Pancreas (tissue), 10 donors: ENCODE measurements at regions not wholly inside any gene's neighbourhood (a gene's known extent, or its start where the extent isn't known, plus 50 kb on each side); places are given as distances from the start of the nearest gene placed in this dataset.
"Not testable (repeated sequence)": the region's sequence is repeated elsewhere in the genome, so short reads cannot be mapped to it uniquely, and the experiment has no call there.

Source experiments
- ATAC-seq, 4 donors: fragments of 200-7000 bp; cut with Tn5 transposase; one replicate each; pipeline versions ENCODE4 v1.8.0 to v1.9.1; 2020; ENCODE audit warnings: mild to moderate bottlenecking in 4 of 4, moderate library complexity in 4 of 4
- DNase-seq, 6 donors: peaks; one replicate each; pipeline ENCODE4 v3.0.0-alpha.2; 2020
- FAIRE-seq: peaks from 2 replicates; lab custom pipeline; 2012; peaks lifted over from hg19 to GRCh38; lab: Jason Lieb, UNC
- H3K27ac ChIP-seq, 4 donors: fragments of 200-600 bp; sonication (generic); 1 replicate in 3 of 4; 2 replicates in 1 of 4; pipeline versions ENCODE4 v1.5.0 to v1.8.0; 2020
- H3K27me3 ChIP-seq, 4 donors: fragments of 200-600 bp; one replicate each; pipeline ENCODE4 v1.8.0; 2021
- H3K36me3 ChIP-seq, 3 donors: fragments of 200-600 bp; sonication (generic) in 1 of 3; one replicate each; pipeline versions ENCODE4 v1.5.0 to v1.8.0; 2020 to 2021
- H3K4me1 ChIP-seq, 3 donors: fragments of 200-600 bp; one replicate each; pipeline ENCODE4 v1.8.0; 2021
- H3K4me3 ChIP-seq, 4 donors: fragments of 200-600 bp; sonication (generic) in 2 of 4; one replicate each; pipeline versions ENCODE4 v1.5.0 to v1.8.0; 2020 to 2021
- H3K9me3 ChIP-seq, 4 donors: fragments of 200-600 bp; one replicate each; pipeline ENCODE4 v1.8.0; 2021
- CTCF ChIP-seq, 4 donors: fragments of 200-600 bp; sonication (generic) in 3 of 4; IDR thresholded peaks; one replicate each; pipeline versions ENCODE4 v1.5.0 to v1.8.0; 2021; ENCODE audit warnings: antibody characterized with exemption in 4 of 4
- WGBS, 2 donors: extraction: QIAGEN DNeasy Blood & Tissue Kit; methylation state at CpG; one replicate each; pipeline ENCODE4 v1.1.7; 2013; 5-methylcytosine and 5-hydroxymethylcytosine counted together
- intact Hi-C, 3 donors: fragments of 100-400 bp; cut with DNase I; formaldehyde crosslinking; loops; one replicate each; pipeline versions ENCODE4 v1.11.1 to v1.14.2; 2022
- donor health status: healthy with polysubstance abuse.
- donor health status: DM: no; HTN: no; CAD: no; lungs with moderate emphysema.
- donor health status: DM: no; HTN: no; CAD: no.
- donor health status: control.
- donor health status: control.
- donor health status: Bipolar disorder and iron deficiency.
- donor health status: DM: yes; HTN: yes; CAD: no.
- donor health status: DM: no; HTN: no; CAD: no.
- donor health status: DM: no; HTN: no; CAD: no.
- donor health status: DM: yes; HTN: yes; CAD: no.

- Histone ChIP-seq H3K9me3 (no peaks in the 10 kb centered on the region), H3K36me3 (no peaks in the 10 kb centered on the region), H3K4me1 (no peaks in the 10 kb centered on the region), H3K27me3 (no peaks in the 10 kb centered on the region), H3K4me3 (no peak overlapping the region), H3K27ac (no peak overlapping the region)
- intact Hi-C loops: no loop called here
- WGBS, 2 donors: 71 to 75% methylated on average over 4 of the region's 4 CpGs
- DNase-seq (no peak), ATAC-seq (no peak), FAIRE-seq (no peak)
- TF ChIP-seq CTCF (IDR thresholded peaks at IDR 0.05): no peak
Measured at GRCh38 chr5:40441733-40442132, 238.0 kb upstream of the PTGER4 start.

- TF ChIP-seq CTCF (IDR thresholded peaks at IDR 0.05): no peak
- H3K9me3 ChIP-seq: no peaks in the 10 kb centered on the region
- FAIRE-seq: no peak
- H3K27me3 ChIP-seq: no peaks in the 10 kb centered on the region
- no peaks in the 10 kb centered on the region for H3K36me3 ChIP-seq
- no peak for DNase-seq
- H3K4me3 ChIP-seq: no peak overlapping the region
- WGBS, 2 donors: 86 to 91% methylated on average over 1 of the region's 1 CpG
- intact Hi-C loops: no loop called here
- H3K4me1 ChIP-seq: no peaks in the 10 kb centered on the region
- H3K27ac ChIP-seq: no peak overlapping the region
- no peak for ATAC-seq
Measured at GRCh38 chr5:40440746-40441145, 239.0 kb upstream of the PTGER4 start.

- H3K36me3 ChIP-seq, DNase-seq, intact Hi-C loops, H3K9me3 ChIP-seq, ATAC-seq, H3K27me3 ChIP-seq, H3K4me3 ChIP-seq, H3K4me1 ChIP-seq, FAIRE-seq, H3K27ac ChIP-seq: not testable (repeated sequence)
- 71 to 74% methylated on average over 2 to 3 of the region's 3 CpGs for WGBS, 2 donors
Measured at GRCh38 chr5:40439103-40439502, 240.6 kb upstream of the PTGER4 start.

GRCh38 chr5:40438646-40439045 lies 241.1 kb upstream of the PTGER4 start:
- peak in 1 of 6 donors; percentile 36 for DNase-seq
- H3K4me1 ChIP-seq, H3K4me3 ChIP-seq, ATAC-seq, H3K9me3 ChIP-seq, intact Hi-C loops, H3K36me3 ChIP-seq, H3K27ac ChIP-seq, FAIRE-seq, H3K27me3 ChIP-seq: not testable (repeated sequence)
- 94 to 95% methylated on average over 19 to 26 of the region's 26 CpGs for WGBS, 2 donors

GRCh38 chr5:40437452-40437861 lies 242.3 kb upstream of the PTGER4 start:
- peak in 2 of 4 donors; percentile 51 to 52 for ATAC-seq
- Histone ChIP-seq H3K4me1 (no peaks in the 10 kb centered on the region), H3K36me3 (no peaks in the 10 kb centered on the region), H3K27me3 (no peaks in the 10 kb centered on the region), H3K4me3 (no peak overlapping the region), H3K27ac (no peak overlapping the region), H3K9me3 (no peaks in the 10 kb centered on the region)
- no peak for DNase-seq
- intact Hi-C loops: no loop called here
- 86 to 88% methylated on average over 4 of the region's 4 CpGs for WGBS, 2 donors
- FAIRE-seq: no peak
- no peak for TF ChIP-seq CTCF (IDR thresholded peaks at IDR 0.05)

- no peak for FAIRE-seq
Measured at GRCh38 chr5:40436535-40437237, 243.0 kb upstream of the PTGER4 start.

GRCh38 chr5:40435706-40436105 lies 244.0 kb upstream of the PTGER4 start:
- H3K36me3 ChIP-seq, ATAC-seq, H3K4me3 ChIP-seq, intact Hi-C loops, H3K4me1 ChIP-seq, FAIRE-seq, H3K27me3 ChIP-seq, DNase-seq, H3K27ac ChIP-seq, H3K9me3 ChIP-seq: not testable (repeated sequence)
- WGBS, 2 donors: 81 to 87% methylated on average over 4 of the region's 4 CpGs

More at GRCh38 chr5:40436535-40437237, 243.0 kb upstream of the PTGER4 start:
- peak in 1 of 4 donors; percentile 45 for ATAC-seq
- no peak for TF ChIP-seq CTCF (IDR thresholded peaks at IDR 0.05)
- H3K4me1 ChIP-seq: no peaks in the 10 kb centered on the region
- no peaks in the 10 kb centered on the region for H3K9me3 ChIP-seq
- no peaks in the 10 kb centered on the region for H3K36me3 ChIP-seq
- H3K27ac ChIP-seq: no peak overlapping the region
- intact Hi-C loops: no loop called here
- no peak for DNase-seq
- WGBS, 2 donors: 72 to 82% methylated on average over 9 of the region's 9 CpGs
- H3K4me3 ChIP-seq: no peak overlapping the region
- H3K27me3 ChIP-seq: no peaks in the 10 kb centered on the region
